ENCODE measurements at regions not wholly inside any gene's neighbourhood (a gene's known extent, or its start where the extent isn't known, plus 50 kb on each side); places are given as distances from the start of the nearest gene placed in this dataset.

GRCh38 chr3:30458376-30459171 lies 147.8 kb upstream of the TGFBR2 start:
- intact Hi-C loops (cut with DNase I) = no loop called here
- Histone ChIP-seq H3K36me3 (no peaks in the 10 kb centered on the region), H3K27ac (no peak overlapping the region), H3K4me3 (replicated peaks in 1 of 3) (no peak overlapping the region), H3K27me3 (no peaks in the 10 kb centered on the region), H3K4me1 (no peaks in the 10 kb centered on the region), H3K9me3 (no peaks in the 10 kb centered on the region)
- TF ChIP-seq CTCF (IDR thresholded peaks at IDR 0.05) (no peak), POLR2A (IDR thresholded peaks at IDR 0.05) (no peak)
- DNase-seq = no peak
- 68 to 89% methylated on average over 1 of the region's 1 CpG for WGBS, 2 donors

GRCh38 chr3:30461311-30461710 lies 145.1 kb upstream of the TGFBR2 start:
- H3K9me3 ChIP-seq = no peaks in the 10 kb centered on the region
- H3K27ac ChIP-seq = no peak overlapping the region

GRCh38 chr3:30462721-30463470 lies 143.5 kb upstream of the TGFBR2 start:
- TF ChIP-seq CTCF (IDR thresholded peaks at IDR 0.05) = no peak
- TF ChIP-seq POLR2A (IDR thresholded peaks at IDR 0.05) = no peak
- no peaks in the 10 kb centered on the region for H3K9me3 ChIP-seq
- intact Hi-C loops (cut with DNase I) = no loop called here
- no peaks in the 10 kb centered on the region for H3K36me3 ChIP-seq
- H3K4me3 ChIP-seq (replicated peaks in 1 of 3) = no peak overlapping the region
- H3K27me3 ChIP-seq = no peaks in the 10 kb centered on the region
- no peak overlapping the region for H3K27ac ChIP-seq
- DNase-seq = no peak
- WGBS, 2 donors = 82 to 92% methylated on average over 2 of the region's 2 CpGs
- H3K4me1 ChIP-seq = no peaks in the 10 kb centered on the region

More at GRCh38 chr3:30461311-30461710, 145.1 kb upstream of the TGFBR2 start:
- no peak for TF ChIP-seq CTCF (IDR thresholded peaks at IDR 0.05)
- intact Hi-C loops (cut with DNase I) = no loop called here
- H3K27me3 ChIP-seq = no peaks in the 10 kb centered on the region
- H3K36me3 ChIP-seq = no peaks in the 10 kb centered on the region
- no peak for DNase-seq
- H3K4me3 ChIP-seq (replicated peaks in 1 of 3) = no peak overlapping the region
- H3K4me1 ChIP-seq = no peaks in the 10 kb centered on the region
- 83 to 84% methylated on average over 2 of the region's 2 CpGs for WGBS, 2 donors

DNA sequence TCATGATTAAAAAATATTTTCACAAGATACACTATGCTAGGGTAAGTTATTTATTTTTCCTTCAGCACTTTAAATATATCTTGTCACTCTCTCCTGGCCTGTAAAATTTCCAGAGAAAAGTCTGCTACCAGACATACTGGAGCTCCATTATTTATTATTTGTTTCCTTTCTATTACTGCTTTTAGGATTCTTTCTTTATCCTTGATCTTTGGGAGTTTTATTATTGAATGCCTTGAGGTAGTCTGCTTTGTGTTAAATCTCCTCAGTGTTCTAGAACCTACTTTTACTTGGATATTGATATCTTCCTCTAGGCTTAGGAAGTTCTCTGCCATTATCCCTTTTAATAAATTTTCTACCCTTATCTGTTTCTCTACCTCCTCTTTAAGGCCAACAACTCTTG lies 142.0 kb upstream of the TGFBR2 start:
- no peaks in the 10 kb centered on the region for H3K9me3 ChIP-seq
- no peaks in the 10 kb centered on the region for H3K36me3 ChIP-seq
- H3K27me3 ChIP-seq = no peaks in the 10 kb centered on the region
- no peaks in the 10 kb centered on the region for H3K4me1 ChIP-seq
- no peak for TF ChIP-seq CTCF (IDR thresholded peaks at IDR 0.05)
- no peak for TF ChIP-seq POLR2A (IDR thresholded peaks at IDR 0.05)
- no peak overlapping the region for H3K4me3 ChIP-seq (replicated peaks in 1 of 3)
- H3K27ac ChIP-seq = no peak overlapping the region
- intact Hi-C loops (cut with DNase I) = no loop called here
- DNase-seq = no peak

DNA sequence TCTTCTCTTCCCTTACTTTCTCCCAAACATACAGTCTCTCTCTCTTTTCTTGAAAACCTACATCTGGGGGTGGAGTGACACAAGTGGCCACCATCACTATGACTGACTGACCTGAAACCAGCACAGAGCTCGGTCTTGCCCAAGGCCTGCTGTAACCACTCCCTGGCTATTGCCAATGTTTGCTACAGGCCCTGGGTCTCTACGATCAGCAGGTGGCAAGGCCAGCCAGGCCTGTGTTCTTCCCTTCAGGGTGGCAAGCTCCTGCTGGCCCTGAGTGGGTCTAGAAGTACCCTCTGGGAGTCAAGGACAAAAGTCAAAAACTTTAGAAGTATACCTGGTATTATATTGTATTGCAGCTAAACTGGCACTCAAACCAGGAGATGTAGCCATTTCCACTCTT lies 140.9 kb upstream of the TGFBR2 start:
- no peaks in the 10 kb centered on the region for H3K4me1 ChIP-seq
- H3K36me3 ChIP-seq = no peaks in the 10 kb centered on the region
- no peak overlapping the region for H3K4me3 ChIP-seq (replicated peaks in 1 of 3)
- intact Hi-C loops (cut with DNase I) = no loop called here
- no peak for DNase-seq
- H3K9me3 ChIP-seq = no peaks in the 10 kb centered on the region
- no peak for TF ChIP-seq POLR2A (IDR thresholded peaks at IDR 0.05)
- TF ChIP-seq CTCF (IDR thresholded peaks at IDR 0.05) = no peak
- WGBS, 2 donors = 94 to 100% methylated on average over 2 of the region's 2 CpGs
- no peaks in the 10 kb centered on the region for H3K27me3 ChIP-seq
- no peak overlapping the region for H3K27ac ChIP-seq
